Stimulated activated CD8-positive, alpha-beta memory T cell treated with anti-CD3 and anti-CD28 coated beads, Interleukin-2, amount 100 ng/mL, for 48 hours (primary cell): ENCODE measurements at regions not wholly inside any gene's neighbourhood (a gene's known extent, or its start where the extent isn't known, plus 50 kb on each side); places are given as distances from the start of the nearest gene placed in this dataset.

Source experiments
- DNase-seq, 2 donors: peaks; one replicate each; pipeline ENCODE4 v3.0.0-alpha.2; 2020; ENCODE audit warnings: low read depth in 2 of 2

GRCh38 chr2:58871469-58872142, 630.5 kb upstream of the FANCL start:
- no peak for DNase-seq

GRCh38 chr2:58870704-58871103, 629.6 kb upstream of the FANCL start:
- DNase-seq, result no peak

GRCh38 chr2:58866946-58867345, 625.8 kb upstream of the FANCL start:
- no peak for DNase-seq

- no peak for DNase-seq
These were observed 625.4 kb upstream of the FANCL start for GRCh38 chr2:58866527-58866926.

GRCh38 chr2:58866040-58866439, 624.9 kb upstream of the FANCL start:
- no peak for DNase-seq

- no peak for DNase-seq
These were observed 624.3 kb upstream of the FANCL start for GRCh38 chr2:58865436-58865835.

GRCh38 chr2:58862244-58862643, 621.1 kb upstream of the FANCL start:
- no peak for DNase-seq

- no peak for DNase-seq
These were observed 619.5 kb upstream of the FANCL start for GRCh38 chr2:58860586-58860985.

GRCh38 chr2:58856100-58856499, 615.0 kb upstream of the FANCL start:
- no peak for DNase-seq

GRCh38 chr2:58853420-58853819, 612.3 kb upstream of the FANCL start:
- no peak for DNase-seq

- DNase-seq, result no peak
These were observed 611.8 kb upstream of the FANCL start for GRCh38 chr2:58852905-58853304.

GRCh38 chr2:58852243-58852642, 611.1 kb upstream of the FANCL start:
- DNase-seq, result no peak

- no peak for DNase-seq
These were observed 610.5 kb upstream of the FANCL start for GRCh38 chr2:58851598-58851997.

- DNase-seq, result no peak
These were observed 603.9 kb upstream of the FANCL start for GRCh38 chr2:58845011-58845410.

- no peak for DNase-seq
These were observed 601.5 kb upstream of the FANCL start for GRCh38 chr2:58842501-58843155.

GRCh38 chr2:58834404-58834803, 593.3 kb upstream of the FANCL start:
- DNase-seq, result no peak

GRCh38 chr2:58826795-58827194, 585.7 kb upstream of the FANCL start:
- DNase-seq, result no peak

- no peak for DNase-seq
These were observed 571.7 kb upstream of the FANCL start for GRCh38 chr2:58812771-58813344.

GRCh38 chr2:58805126-58805525, 564.0 kb upstream of the FANCL start:
- no peak for DNase-seq

- no peak for DNase-seq
These were observed 562.1 kb upstream of the FANCL start for GRCh38 chr2:58803192-58803591.

GRCh38 chr2:58800881-58801280, 559.8 kb upstream of the FANCL start:
- no peak for DNase-seq

- DNase-seq, result no peak
These were observed 557.6 kb upstream of the FANCL start for GRCh38 chr2:58798676-58799208.
